GM12864 (cell line): ENCODE measurements at regions not wholly inside any gene's neighbourhood (a gene's known extent, or its start where the extent isn't known, plus 50 kb on each side); places are given as distances from the start of the nearest gene placed in this dataset.

Source experiments
- DNase-seq: peaks from one replicate; pipeline ENCODE4 v3.0.0-alpha.2; 2011; ENCODE audit warnings: low read depth
- H3K4me3 ChIP-seq: 2 replicates; pipeline ENCODE4 v1.5.1; 2011; ENCODE audit warnings: mild to moderate bottlenecking, low read depth, low read length, control low read depth
- TF ChIP-seq, protein P1 (sequence below): IDR thresholded peaks from 2 replicates; pipeline ENCODE4 v1.5.1; 2011; ENCODE audit warnings: low read depth, mild to moderate bottlenecking, moderate library complexity, low read length, control low read depth, inconsistent platforms; ENCODE audit errors: missing control alignments

DNA sequence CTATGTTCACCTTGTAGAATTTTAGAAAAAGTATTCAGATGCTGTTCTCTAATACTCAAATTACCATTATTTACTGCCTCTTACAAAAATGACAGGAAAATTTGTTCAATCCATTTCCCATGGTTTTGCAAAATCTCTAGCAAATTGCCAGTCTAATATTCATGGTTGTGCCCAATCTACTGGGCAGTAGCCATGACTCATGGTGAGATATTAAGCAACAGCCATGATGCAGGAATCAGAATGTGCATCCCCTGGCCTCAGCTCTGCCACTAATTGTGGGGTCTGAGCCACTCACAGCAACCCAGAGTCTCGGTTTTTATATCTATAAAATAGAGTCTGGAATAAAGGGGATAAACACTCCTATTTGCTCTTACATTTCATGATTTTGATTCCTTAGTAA is 353.6 kb downstream of the DEPDC1B start:
- DNase-seq = no peak
- TF ChIP-seq, protein P1, sequence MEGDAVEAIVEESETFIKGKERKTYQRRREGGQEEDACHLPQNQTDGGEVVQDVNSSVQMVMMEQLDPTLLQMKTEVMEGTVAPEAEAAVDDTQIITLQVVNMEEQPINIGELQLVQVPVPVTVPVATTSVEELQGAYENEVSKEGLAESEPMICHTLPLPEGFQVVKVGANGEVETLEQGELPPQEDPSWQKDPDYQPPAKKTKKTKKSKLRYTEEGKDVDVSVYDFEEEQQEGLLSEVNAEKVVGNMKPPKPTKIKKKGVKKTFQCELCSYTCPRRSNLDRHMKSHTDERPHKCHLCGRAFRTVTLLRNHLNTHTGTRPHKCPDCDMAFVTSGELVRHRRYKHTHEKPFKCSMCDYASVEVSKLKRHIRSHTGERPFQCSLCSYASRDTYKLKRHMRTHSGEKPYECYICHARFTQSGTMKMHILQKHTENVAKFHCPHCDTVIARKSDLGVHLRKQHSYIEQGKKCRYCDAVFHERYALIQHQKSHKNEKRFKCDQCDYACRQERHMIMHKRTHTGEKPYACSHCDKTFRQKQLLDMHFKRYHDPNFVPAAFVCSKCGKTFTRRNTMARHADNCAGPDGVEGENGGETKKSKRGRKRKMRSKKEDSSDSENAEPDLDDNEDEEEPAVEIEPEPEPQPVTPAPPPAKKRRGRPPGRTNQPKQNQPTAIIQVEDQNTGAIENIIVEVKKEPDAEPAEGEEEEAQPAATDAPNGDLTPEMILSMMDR = no peak
- no peak overlapping the region for H3K4me3 ChIP-seq

DNA sequence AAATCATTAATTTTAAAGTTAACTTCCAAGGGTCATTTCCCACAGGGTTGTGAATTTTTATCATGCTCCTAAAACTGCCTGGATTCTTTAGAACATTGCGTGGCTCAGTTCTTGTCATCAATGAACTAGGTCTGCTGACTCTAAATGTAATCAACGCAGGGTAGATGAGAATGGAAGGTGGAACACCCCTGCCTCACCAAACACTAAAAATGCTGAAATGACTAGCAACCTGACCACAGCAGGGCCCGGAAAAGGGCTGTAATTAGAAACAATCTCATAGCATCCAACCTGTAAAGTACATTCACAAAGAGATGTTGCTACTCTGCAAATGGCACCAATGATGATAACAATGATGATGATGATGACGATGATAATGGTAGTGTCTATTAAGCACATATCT is 356.9 kb downstream of the DEPDC1B start:
- TF ChIP-seq, protein P1 = no peak
- no peak for DNase-seq
- no peak overlapping the region for H3K4me3 ChIP-seq

DNA sequence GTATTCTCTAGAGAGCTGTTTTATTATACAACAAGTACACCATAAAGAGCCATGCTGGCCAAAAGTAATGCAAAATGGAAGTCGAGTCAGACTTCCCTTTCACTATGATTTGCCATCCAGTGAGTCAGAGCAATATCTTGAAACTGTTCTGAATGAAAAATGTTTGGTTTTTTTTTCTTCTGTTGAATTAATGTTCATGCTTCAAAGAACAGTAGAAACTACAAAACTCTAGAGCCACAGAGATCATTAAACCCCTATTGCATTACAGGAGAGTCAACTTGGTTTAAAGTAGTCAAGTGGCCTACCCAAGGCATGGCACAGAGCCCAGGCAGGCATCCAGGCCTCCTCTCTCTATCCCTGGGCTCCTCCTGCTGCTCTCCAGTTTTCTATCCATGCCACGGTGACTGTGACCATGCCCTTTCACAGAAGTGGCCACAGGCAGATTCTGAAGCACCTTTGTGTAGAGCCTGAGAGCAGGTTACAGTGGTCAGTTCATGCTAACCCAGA is 358.9 kb downstream of the DEPDC1B start:
- TF ChIP-seq, protein P1 = no peak
- H3K4me3 ChIP-seq = no peak overlapping the region
- no peak for DNase-seq

DNA sequence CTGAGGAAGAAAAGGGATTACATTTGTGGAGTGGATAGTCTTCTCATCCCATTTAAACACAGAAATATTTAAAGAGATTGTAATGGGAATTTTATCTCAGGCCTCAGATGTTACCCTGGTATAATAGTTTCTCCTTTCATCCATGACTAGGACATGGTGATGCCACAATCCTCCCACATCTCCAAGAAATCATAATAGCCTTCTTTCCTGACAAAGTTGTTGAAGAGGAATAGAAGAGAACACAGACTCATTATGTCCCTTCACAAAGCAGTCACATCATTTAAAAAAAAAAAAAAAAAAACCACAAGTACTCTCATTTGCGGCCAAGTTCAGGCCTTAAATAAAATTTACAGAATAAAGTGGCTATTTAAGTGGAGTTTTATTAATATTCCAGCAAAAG is 359.6 kb downstream of the DEPDC1B start:
- no peak for DNase-seq

DNA sequence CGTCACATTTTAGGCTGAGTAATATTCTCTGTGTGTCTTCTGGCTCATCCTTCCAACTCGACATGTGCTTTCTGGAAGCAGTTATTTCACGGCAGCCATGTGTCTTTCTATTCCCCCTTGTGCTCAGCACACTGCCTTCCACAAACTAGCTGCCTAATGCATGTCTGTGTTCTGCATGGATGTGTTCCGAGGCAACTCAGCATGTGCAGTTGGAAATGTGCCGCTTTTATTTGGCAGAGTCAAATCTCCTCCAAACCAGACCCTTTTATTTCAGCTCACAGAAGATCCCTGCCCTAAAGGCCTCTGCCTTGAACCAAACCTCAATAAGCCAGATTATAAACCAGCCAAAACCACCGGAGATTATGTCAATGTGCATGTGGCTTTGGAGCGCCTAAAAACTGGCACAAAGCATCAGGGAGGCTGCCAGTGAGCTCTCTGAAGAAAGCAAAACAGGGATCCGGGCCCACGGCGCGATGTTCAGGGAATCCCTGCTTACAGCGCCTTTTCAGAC is 360.2 kb downstream of the DEPDC1B start:
- no peak for DNase-seq
- no peak overlapping the region for H3K4me3 ChIP-seq
- TF ChIP-seq, protein P1 = no peak

More for the DNA sequence above, 359.6 kb downstream of the DEPDC1B start:
- TF ChIP-seq, protein P1 = no peak
- no peak overlapping the region for H3K4me3 ChIP-seq

DNA sequence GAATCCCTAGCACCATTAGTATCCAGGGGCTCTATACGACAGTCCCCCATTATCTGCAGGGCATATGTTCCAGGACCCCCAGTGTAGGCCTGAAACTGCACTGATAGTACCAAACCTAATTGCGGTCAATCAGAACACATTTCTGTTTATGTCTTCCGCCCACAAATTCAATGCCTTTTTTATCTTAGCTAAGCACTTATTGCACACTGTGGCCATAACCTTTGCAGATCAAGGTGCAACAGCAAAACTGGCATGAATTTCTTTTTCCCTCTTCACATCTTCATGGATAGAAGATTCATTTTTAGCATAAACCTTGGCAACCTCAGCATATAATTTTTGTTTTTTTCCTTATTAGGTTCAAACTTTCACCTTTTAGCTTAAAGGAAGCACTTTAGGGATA is 361.1 kb downstream of the DEPDC1B start:
- no peak overlapping the region for H3K4me3 ChIP-seq
- no peak for DNase-seq
- TF ChIP-seq, protein P1 = no peak

DNA sequence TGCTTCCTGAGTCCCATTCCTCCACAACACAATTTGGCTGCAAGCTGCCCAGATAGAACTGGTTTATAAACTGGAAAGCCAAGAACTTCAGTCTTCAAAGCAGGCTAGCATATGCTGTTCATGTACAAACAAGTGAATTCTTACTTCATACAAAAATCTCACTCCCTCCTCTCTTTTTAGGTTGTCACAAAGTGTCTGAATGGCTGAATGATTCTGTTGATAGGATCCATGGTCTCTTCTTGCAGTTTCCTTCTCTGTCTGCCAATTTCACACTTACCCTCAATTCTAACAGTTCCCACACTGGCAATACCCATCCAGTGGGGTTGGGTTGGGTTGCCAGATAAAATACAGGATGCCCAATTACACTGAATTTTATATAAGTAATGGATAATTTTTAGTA is 363.5 kb downstream of the DEPDC1B start:
- no peak for DNase-seq
- TF ChIP-seq, protein P1 = no peak
- H3K4me3 ChIP-seq = no peak overlapping the region
